Neural progenitor cell (in vitro differentiated cells): ENCODE measurements at regions not wholly inside any gene's neighbourhood (a gene's known extent, or its start where the extent isn't known, plus 50 kb on each side); places are given as distances from the start of the nearest gene placed in this dataset.
A peak's percentile ranks its signal among the peaks of the same experiment; 100 is the strongest.

Experiments used
- DNase-seq: peaks from one replicate; pipeline ENCODE4 v3.0.0-alpha.2; 2016; ENCODE audit warnings: low spot score
- H2AFZ ChIP-seq: fragments of 200-600 bp; sonication (generic); replicated peaks from 2 replicates; pipeline ENCODE4 v1.6.1; 2016; ENCODE audit warnings: antibody characterized with exemption
- H3F3A ChIP-seq: fragments of 200-600 bp; sonication (generic); 2 replicates; pipeline ENCODE4 v1.6.1; 2016; ENCODE audit warnings: antibody characterized with exemption, low read depth
- H3K27ac ChIP-seq: fragments of 200-600 bp; sonication (generic); 2 replicates; pipeline ENCODE4 v1.5.1; 2016; ENCODE audit warnings: mild to moderate bottlenecking
- H3K27me3 ChIP-seq: fragments of 200-600 bp; sonication (generic); 2 replicates; pipeline ENCODE4 v1.6.1; 2016; ENCODE audit warnings: mild to moderate bottlenecking, moderate library complexity
- H3K36me3 ChIP-seq: fragments of 200-600 bp; sonication (generic); 2 replicates; pipeline ENCODE4 v1.5.1; 2016
- H3K4me1 ChIP-seq: fragments of 200-600 bp; sonication (generic); 2 replicates; pipeline ENCODE4 v1.6.1; 2016; ENCODE audit warnings: mixed run types
- H3K4me2 ChIP-seq: fragments of 200-600 bp; sonication (generic); 2 replicates; pipeline ENCODE4 v1.6.1; 2016
- H3K4me3 ChIP-seq: fragments of 200-600 bp; sonication (generic); 2 replicates; pipeline ENCODE4 v1.5.1; 2016
- H3K79me2 ChIP-seq: fragments of 200-600 bp; sonication (generic); 2 replicates; pipeline ENCODE4 v1.6.1; 2016; ENCODE audit warnings: low read depth
- H3K9ac ChIP-seq: fragments of 200-600 bp; sonication (generic); 2 replicates; pipeline ENCODE4 v1.6.1; 2016
- H3K9me3 ChIP-seq: fragments of 200-600 bp; sonication (generic); 2 replicates; pipeline ENCODE4 v1.5.1; 2016; ENCODE audit warnings: low read depth
- H4K20me1 ChIP-seq: fragments of 200-600 bp; sonication (generic); 2 replicates; pipeline ENCODE4 v1.6.1; 2016; ENCODE audit warnings: low read depth
- H3K27ac Mint-ChIP-seq: 3 replicates; pipeline ENCODE4 v1.8.0; 2021; ENCODE audit warnings: mixed read lengths
- H3K27me3 Mint-ChIP-seq: 2 replicates; pipeline ENCODE4 v1.8.0; 2022; ENCODE audit warnings: low read depth, mild to moderate bottlenecking, inconsistent platforms, moderate library complexity, mixed read lengths; ENCODE audit not compliant: insufficient read depth
- H3K36me3 Mint-ChIP-seq: 3 replicates; pipeline ENCODE4 v1.8.0; 2021; ENCODE audit warnings: mixed read lengths
- H3K4me1 Mint-ChIP-seq: 3 replicates; pipeline ENCODE4 v1.8.0; 2021; ENCODE audit warnings: mixed read lengths
- H3K4me3 Mint-ChIP-seq: 3 replicates; pipeline ENCODE4 v1.8.0; 2021; ENCODE audit warnings: mild to moderate bottlenecking, moderate library complexity, mixed read lengths
- H3K9me3 Mint-ChIP-seq: 3 replicates; pipeline ENCODE4 v1.8.0; 2020; ENCODE audit warnings: mixed read lengths
- CTCF ChIP-seq: fragments of 200-600 bp; sonication (generic); IDR thresholded peaks from 2 replicates; pipeline ENCODE4 v1.5.1; 2017; ENCODE audit warnings: antibody characterized with exemption, mild to moderate bottlenecking
- EZH2 ChIP-seq: fragments of 200-600 bp; sonication (generic); IDR thresholded peaks from 2 replicates; pipeline ENCODE4 v1.6.1; 2017; ENCODE audit warnings: antibody characterized with exemption, mild to moderate bottlenecking, moderate library complexity
- EZH2phosphoT487 ChIP-seq: fragments of 200-600 bp; sonication (generic); IDR thresholded peaks from 2 replicates; pipeline ENCODE4 v1.6.1; 2017; ENCODE audit warnings: antibody characterized with exemption

DNA sequence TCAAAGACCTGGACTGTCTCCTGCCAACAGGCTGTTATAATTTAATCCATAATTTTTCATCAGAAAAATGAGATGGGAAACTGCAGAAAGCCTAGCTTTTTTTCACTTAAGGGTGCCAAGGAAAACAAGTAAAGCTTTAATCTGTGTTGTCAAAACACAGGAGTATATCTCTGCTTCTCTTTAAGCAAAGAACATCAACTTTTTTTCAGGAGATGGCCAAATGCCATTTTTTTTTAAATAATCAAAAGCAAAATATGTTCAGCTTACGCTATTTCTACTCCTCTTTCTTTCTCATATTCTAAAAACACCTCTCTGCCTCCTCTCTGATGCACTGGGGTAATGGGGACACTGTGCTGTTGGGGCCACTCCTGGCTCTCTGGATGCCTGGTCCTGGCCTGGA, 73.1 kb upstream of the NXPH2 start:
- no peak for DNase-seq
- H3K27ac Mint-ChIP-seq, result no peak overlapping the region
- no peaks in the 10 kb centered on the region for H3K36me3 Mint-ChIP-seq
- Histone ChIP-seq H3F3A (no peaks in the 10 kb centered on the region), H2AFZ (no peak overlapping the region), H3K36me3 (no peaks in the 10 kb centered on the region), H3K4me1 (no peaks in the 10 kb centered on the region), H4K20me1 (no peaks in the 10 kb centered on the region), H3K4me2 (no peak overlapping the region), H3K79me2 (no peaks in the 10 kb centered on the region), H3K9me3 (no peaks in the 10 kb centered on the region), H3K27me3 (no peaks in the 10 kb centered on the region), H3K9ac (no peak overlapping the region), H3K4me3 (no peak overlapping the region), H3K27ac (no peak overlapping the region)
- TF ChIP-seq EZH2 (no peak), CTCF (no peak), EZH2phosphoT487 (no peak)
- no peaks in the 10 kb centered on the region for H3K9me3 Mint-ChIP-seq
- H3K4me1 Mint-ChIP-seq, result no peaks in the 10 kb centered on the region
- H3K4me3 Mint-ChIP-seq, result no peak overlapping the region
- no peaks in the 10 kb centered on the region for H3K27me3 Mint-ChIP-seq

- Mint-ChIP-seq H3K9me3 (no peaks in the 10 kb centered on the region), H3K4me1 (no peaks in the 10 kb centered on the region), H3K27ac (no peak overlapping the region), H3K27me3 (no peaks in the 10 kb centered on the region), H3K4me3 (no peak overlapping the region), H3K36me3 (no peaks in the 10 kb centered on the region)
- Histone ChIP-seq H2AFZ (no peak overlapping the region), H3F3A (peaks cover under 1% of the 10 kb centered on the region), H3K79me2 (no peaks in the 10 kb centered on the region), H3K4me2 (no peak overlapping the region), H4K20me1 (no peaks in the 10 kb centered on the region), H3K4me3 (no peak overlapping the region), H3K27me3 (no peaks in the 10 kb centered on the region), H3K4me1 (peaks cover 3% of the 10 kb centered on the region), H3K9me3 (no peaks in the 10 kb centered on the region), H3K36me3 (no peaks in the 10 kb centered on the region), H3K27ac (no peak overlapping the region), H3K9ac (no peak overlapping the region)
- peak; percentile 50 for DNase-seq
- no peak for TF ChIP-seq EZH2phosphoT487
- peak; percentile 90 for TF ChIP-seq CTCF
- no peak for TF ChIP-seq EZH2
Observed at GRCh38 chr2:138846216-138846821, 66.1 kb upstream of the NXPH2 start.

DNA sequence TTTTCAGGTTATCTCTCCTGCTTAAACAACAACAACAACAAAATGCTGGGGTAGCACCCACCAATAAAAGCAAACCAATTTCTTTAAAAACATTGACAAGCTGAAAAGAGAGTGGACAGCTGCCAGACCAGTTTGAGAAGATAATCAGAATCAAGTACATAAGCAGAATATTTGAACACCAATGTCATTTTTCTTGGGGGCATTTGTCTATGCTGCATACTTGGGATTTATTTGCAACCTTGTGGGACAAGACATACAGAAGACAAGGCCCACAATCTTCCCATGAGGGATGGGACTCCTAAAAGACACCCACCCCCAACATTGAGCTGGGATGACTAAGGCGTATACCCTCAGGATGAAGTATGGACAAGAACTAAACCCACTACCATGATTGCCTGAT, 62.2 kb upstream of the NXPH2 start:
- Histone ChIP-seq H3K27ac (no peak overlapping the region), H3K27me3 (no peaks in the 10 kb centered on the region), H3K4me2 (no peak overlapping the region), H2AFZ (no peak overlapping the region), H3F3A (peaks cover 6% of the 10 kb centered on the region), H3K79me2 (no peaks in the 10 kb centered on the region), H3K4me1 (peaks cover 8% of the 10 kb centered on the region), H3K9ac (no peak overlapping the region), H4K20me1 (no peaks in the 10 kb centered on the region), H3K36me3 (no peaks in the 10 kb centered on the region), H3K9me3 (no peaks in the 10 kb centered on the region), H3K4me3 (no peak overlapping the region)
- H3K27ac Mint-ChIP-seq, result no peak overlapping the region
- H3K36me3 Mint-ChIP-seq, result no peaks in the 10 kb centered on the region
- H3K4me3 Mint-ChIP-seq, result no peak overlapping the region
- DNase-seq, result no peak
- H3K4me1 Mint-ChIP-seq, result peaks cover 3% of the 10 kb centered on the region
- H3K27me3 Mint-ChIP-seq, result no peaks in the 10 kb centered on the region
- no peaks in the 10 kb centered on the region for H3K9me3 Mint-ChIP-seq
- no peak for TF ChIP-seq EZH2
- TF ChIP-seq EZH2phosphoT487, result no peak
- no peak for TF ChIP-seq CTCF
